Brain microvascular endothelial cell (primary cell): ENCODE measurements at regions not wholly inside any gene's neighbourhood (a gene's known extent, or its start where the extent isn't known, plus 50 kb on each side); places are given as distances from the start of the nearest gene placed in this dataset.

Source experiments
- DNase-seq: peaks from one replicate; pipeline ENCODE4 v3.0.0-alpha.2; 2020
- H3K27ac ChIP-seq: fragments of 250-450 bp; sonication (Bioruptor Pico); 2 replicates; pipeline ENCODE4 v1.5.1; 2020; ENCODE audit warnings: mild to moderate bottlenecking, moderate library complexity
- H3K27me3 ChIP-seq: fragments of 250-450 bp; sonication (Bioruptor Pico); replicated peaks from 2 replicates; pipeline ENCODE4 v1.5.1; 2020; ENCODE audit warnings: mild to moderate bottlenecking
- H3K36me3 ChIP-seq: fragments of 250-450 bp; sonication (Bioruptor Pico); replicated peaks from 2 replicates; pipeline ENCODE4 v1.5.1; 2020; ENCODE audit warnings: mild to moderate bottlenecking
- H3K4me3 ChIP-seq: 2 replicates; pipeline ENCODE4 v1.5.1; 2011; ENCODE audit warnings: low read depth, mild to moderate bottlenecking, control low read depth, low read length, moderate library complexity
- in situ Hi-C: cut with HindIII; loops from 2 replicates; pipeline ENCODE4 v1.10.0; 2017; ENCODE audit warnings: low sequenced_read_pairs, low pct_ligation_motif_present
- TF ChIP-seq, protein P1 (sequence below): IDR thresholded peaks from 2 replicates; pipeline ENCODE4 v1.5.1; 2011; ENCODE audit warnings: low read depth, mild to moderate bottlenecking, moderate library complexity, low read length, control low read depth, inconsistent platforms; ENCODE audit errors: missing control alignments

DNA sequence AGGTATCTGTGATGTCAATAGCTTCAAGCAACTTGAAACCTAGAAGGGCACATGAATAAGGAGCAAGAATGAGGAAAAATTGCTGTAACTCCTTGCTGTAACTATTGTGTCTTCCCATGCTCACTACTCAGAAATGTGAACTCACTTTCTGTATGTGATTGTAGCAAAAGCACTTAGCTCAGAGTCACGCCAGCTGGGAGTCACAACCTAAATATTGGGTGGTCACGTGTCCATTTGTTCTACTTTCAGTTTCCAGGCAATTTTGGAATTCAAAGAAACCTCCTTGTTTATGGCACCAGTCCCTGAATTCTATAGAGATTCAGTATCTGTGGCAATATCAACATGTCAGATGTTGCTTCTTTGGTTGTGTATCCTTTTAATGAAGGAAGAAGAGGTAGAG lies 241.6 kb upstream of the AZI2 start:
- H3K4me3 ChIP-seq, result no peak overlapping the region
- TF ChIP-seq, protein P1, sequence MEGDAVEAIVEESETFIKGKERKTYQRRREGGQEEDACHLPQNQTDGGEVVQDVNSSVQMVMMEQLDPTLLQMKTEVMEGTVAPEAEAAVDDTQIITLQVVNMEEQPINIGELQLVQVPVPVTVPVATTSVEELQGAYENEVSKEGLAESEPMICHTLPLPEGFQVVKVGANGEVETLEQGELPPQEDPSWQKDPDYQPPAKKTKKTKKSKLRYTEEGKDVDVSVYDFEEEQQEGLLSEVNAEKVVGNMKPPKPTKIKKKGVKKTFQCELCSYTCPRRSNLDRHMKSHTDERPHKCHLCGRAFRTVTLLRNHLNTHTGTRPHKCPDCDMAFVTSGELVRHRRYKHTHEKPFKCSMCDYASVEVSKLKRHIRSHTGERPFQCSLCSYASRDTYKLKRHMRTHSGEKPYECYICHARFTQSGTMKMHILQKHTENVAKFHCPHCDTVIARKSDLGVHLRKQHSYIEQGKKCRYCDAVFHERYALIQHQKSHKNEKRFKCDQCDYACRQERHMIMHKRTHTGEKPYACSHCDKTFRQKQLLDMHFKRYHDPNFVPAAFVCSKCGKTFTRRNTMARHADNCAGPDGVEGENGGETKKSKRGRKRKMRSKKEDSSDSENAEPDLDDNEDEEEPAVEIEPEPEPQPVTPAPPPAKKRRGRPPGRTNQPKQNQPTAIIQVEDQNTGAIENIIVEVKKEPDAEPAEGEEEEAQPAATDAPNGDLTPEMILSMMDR, result no peak
- in situ Hi-C loops, result no loop called here
- no peaks in the 10 kb centered on the region for H3K27me3 ChIP-seq
- H3K27ac ChIP-seq, result no peak overlapping the region
- no peaks in the 10 kb centered on the region for H3K36me3 ChIP-seq
- DNase-seq, result no peak

DNA sequence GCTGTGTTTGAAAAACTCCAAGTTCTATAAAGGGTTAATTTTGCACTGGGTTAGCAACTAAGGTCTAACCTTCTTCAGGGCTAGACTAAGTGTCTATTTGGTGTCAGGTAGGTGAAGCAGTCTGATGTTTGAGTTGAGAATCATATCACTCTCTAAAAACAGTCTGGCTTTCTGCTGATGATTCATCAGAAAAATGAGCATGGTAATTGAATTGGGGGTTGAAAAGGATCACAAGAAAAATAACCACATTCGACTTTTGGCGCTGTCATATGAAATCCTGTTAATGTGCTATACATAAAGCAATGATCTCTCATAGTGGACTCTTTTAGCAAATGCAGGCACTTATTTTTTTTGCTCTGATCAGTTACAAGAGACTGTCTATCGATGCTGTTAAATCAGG lies 242.2 kb upstream of the AZI2 start:
- in situ Hi-C loops, result no loop called here

DNA sequence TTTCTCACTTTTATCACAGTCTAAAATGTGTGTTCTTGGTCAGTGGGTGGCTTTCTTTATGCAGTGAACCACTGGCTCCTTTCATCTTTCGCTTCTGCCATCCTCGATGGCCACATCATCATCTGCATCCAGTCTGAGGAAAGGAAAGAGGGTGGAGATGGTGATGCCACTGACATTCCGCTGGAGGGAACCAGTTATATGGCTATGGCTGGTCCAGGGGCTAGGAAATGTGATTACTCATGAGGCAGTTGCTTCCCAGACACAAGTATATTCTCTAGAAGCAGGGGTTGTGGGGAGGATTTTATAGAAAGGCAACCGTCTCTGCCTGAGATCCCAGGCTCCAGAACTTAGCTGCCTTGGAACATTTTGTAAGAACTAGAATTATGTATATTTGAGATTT lies 246.7 kb upstream of the AZI2 start:
- TF ChIP-seq, protein P1, result no peak

More for the DNA sequence above, 242.2 kb upstream of the AZI2 start:
- no peak for DNase-seq
- H3K27me3 ChIP-seq, result no peaks in the 10 kb centered on the region
- no peak overlapping the region for H3K27ac ChIP-seq
- TF ChIP-seq, protein P1, result no peak
- H3K36me3 ChIP-seq, result no peaks in the 10 kb centered on the region
- no peak overlapping the region for H3K4me3 ChIP-seq

DNA sequence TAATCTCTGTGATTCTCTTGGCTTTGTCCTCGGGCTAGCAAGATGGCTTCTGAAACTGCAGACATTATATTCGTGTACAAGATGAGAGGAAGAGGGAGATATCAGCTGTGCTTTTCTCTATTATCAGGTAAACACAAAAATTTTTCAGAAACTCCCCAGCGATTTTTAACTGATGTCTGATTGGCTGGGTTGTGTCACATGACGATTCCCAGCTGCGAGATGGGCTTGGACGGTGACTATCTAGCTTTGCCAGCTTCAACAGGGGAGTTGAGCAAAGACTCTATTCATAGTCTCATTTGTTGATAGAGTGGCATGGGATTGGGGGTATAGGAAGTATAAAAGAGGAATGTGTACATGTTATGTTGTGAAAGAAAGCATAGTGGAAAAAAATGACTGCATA lies 248.8 kb upstream of the AZI2 start:
- Histone ChIP-seq H3K4me3 (no peak overlapping the region), H3K36me3 (no peaks in the 10 kb centered on the region), H3K27ac (no peak overlapping the region), H3K27me3 (no peaks in the 10 kb centered on the region)
- in situ Hi-C loops, result no loop called here
- no peak for DNase-seq
- TF ChIP-seq, protein P1, result no peak

More for the DNA sequence above, 246.7 kb upstream of the AZI2 start:
- Histone ChIP-seq H3K27ac (no peak overlapping the region), H3K27me3 (no peaks in the 10 kb centered on the region), H3K36me3 (no peaks in the 10 kb centered on the region), H3K4me3 (no peak overlapping the region)
- no peak for DNase-seq
- in situ Hi-C loops, result no loop called here

DNA sequence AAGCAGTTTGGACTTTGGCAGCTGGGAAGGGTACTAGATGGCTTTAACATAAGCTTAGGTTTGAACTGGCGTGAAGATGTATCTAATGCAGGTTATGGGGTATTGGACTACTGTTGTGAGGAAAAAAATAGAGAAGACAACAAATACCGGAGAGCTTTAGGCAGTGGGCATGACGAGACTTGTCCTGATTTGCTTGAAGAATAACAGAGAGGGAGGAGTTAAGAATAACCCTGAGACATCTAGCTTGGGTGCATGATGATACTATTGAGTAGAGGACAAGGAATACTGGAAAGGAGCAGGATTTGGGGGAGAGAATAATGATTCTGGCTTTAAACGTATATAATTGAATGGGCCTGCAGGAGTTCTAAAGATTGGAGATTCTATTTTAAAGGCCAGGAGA lies 249.5 kb upstream of the AZI2 start:
- no peaks in the 10 kb centered on the region for H3K36me3 ChIP-seq
- no peaks in the 10 kb centered on the region for H3K27me3 ChIP-seq
- TF ChIP-seq, protein P1, result no peak
- no peak overlapping the region for H3K4me3 ChIP-seq
- in situ Hi-C loops, result no loop called here
- DNase-seq, result no peak
- no peak overlapping the region for H3K27ac ChIP-seq

DNA sequence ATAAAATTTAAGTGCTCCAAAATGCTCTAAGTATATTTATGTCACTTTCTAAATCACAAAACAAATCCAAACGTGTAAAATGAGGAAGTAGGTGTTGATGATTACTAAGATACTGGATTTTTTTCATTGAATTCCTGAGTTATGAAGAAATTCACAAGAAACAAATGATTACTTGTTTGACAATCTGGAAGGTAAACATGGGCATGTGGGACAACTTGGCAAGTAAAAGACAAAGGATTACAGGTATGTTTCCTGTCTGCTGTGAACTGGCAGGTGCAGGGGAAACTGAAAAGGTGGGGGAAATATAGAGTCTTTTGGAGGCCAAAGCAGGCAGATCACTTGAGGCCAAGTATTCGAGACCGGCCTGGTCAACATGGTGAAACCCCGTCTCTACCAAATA lies 252.7 kb upstream of the AZI2 start:
- TF ChIP-seq, protein P1, result no peak
- no peaks in the 10 kb centered on the region for H3K27me3 ChIP-seq
- H3K27ac ChIP-seq, result no peak overlapping the region
- H3K4me3 ChIP-seq, result no peak overlapping the region
- in situ Hi-C loops, result no loop called here
- DNase-seq, result no peak
- no peaks in the 10 kb centered on the region for H3K36me3 ChIP-seq
